ENCODE measurements at regions not wholly inside any gene's neighbourhood (a gene's known extent, or its start where the extent isn't known, plus 50 kb on each side); places are given as distances from the start of the nearest gene placed in this dataset.

DNA sequence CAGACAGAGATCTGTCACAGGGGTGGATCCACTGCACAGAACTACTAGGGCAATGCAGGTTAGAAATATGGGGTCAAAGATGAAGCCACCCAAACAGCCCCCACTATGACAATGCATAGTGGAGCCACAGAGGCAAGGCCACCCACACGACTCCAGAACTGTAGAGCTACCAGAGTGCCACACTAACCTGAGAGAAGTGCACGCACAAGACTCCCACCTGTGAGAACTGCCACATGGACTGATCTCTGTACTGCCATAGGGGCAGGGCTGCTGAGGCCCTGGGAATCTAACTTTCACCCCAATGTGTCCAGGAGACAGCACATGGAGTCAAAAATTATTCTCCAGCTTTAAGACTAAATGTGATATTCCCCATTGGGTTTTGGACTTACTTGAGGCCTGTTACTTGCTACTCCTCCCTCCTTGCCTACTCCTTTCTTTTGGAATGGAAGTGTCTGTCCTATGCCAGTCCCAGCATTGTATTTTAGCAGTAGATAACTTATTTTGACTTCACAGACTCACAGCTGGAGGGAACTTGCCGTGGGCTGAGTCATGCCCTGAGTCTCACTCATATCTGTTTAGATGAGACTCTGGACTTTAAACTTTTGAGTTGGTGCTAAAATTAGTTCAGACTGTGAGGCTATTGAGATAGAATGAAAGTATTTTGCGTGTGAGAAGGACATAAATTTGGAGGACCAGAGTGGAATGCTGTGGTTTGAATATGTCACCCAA, 853.3 kb downstream of the MAT2B start:
- no peak for DNase-seq

DNA sequence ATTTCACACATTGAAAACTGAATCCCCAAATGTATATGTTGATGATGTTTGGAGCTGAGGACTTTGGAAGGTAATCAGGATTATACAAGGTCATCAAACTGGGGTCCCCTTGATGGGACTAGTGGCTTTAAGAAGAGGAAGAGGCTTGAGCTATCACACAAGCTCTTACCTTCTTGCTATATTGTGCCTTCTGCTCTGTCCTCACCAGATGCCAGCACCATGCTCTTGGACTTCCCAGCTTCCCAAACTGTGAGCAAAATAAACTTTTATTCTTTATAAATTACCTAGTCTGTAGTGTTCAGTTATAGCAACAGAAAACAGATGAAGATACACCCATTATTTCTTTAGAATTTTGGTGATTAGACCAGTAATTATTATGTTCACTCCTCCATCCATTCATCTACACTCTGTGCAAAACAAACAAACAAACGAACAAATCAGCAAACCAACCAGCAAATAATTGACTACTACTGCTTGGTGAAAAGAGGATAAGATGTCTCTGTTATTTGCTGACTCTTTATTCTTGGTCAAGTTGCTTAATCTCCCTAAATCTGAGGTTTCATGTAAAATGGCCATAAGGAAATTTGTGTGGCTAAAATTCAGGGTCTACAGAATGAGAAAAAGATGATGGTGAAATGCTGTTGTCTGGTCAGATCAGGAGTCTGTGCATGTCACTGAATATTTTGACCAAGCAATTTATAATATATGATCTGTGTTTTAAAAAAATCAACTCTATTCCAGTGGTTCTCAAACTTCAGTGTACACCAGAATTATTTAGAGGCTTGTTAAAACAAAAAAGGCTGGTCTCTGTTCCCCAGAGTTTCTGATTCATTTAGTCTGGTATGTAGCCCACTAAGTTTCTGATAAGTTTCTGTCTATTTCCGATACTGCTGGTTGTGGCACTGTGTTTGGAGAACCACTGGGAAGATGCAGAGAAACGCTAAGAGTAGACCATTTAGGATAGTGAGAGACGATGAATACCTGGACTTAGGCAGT, 854.1 kb downstream of the MAT2B start:
- no peak for DNase-seq

DNA sequence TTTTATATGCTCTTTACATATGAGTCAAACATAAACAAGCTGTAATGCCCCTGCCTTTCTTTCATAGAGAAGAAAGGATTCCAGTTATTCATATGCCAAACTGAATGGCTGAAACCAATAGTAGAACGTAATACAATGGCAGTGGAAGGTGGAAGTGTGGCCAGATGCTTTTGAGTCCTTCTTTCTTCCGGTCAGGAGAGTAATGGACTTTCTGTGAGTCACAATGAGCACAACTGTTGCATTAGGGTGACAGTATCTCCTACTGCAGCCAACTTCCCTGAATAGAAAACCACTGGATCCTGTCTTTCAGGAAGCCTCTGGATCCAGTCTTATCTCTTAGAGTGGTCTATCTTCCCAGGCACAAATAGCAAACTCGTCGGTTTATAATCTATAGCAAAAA, 855.2 kb downstream of the MAT2B start:
- no peak for DNase-seq

GRCh38 chr5:164361986-164362385, 856.6 kb downstream of the MAT2B start:
- no peak for DNase-seq

- no peak for DNase-seq
These were observed 857.4 kb downstream of the MAT2B start for GRCh38 chr5:164362835-164363234.

- DNase-seq, result no peak
These were observed 859.1 kb downstream of the MAT2B start for GRCh38 chr5:164364237-164365208.

DNA sequence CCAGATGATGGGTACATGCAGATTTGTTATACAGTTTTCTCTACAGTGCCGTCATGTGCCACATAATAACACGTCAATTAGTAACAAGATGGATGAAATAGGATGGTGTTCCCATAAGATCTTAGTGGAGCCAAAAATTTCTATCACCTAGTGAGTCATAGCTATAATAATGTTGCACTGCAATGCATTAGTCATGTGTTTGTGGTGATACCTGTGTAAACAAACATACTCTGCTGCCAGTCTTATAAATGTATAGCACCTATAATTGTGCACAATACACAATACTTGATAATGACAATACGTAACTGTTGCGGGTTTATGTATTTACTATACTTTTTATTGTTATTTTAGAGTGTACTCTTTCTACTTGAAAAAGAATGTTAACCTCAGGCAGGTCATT, 865.4 kb downstream of the MAT2B start:
- DNase-seq, result no peak

DNA sequence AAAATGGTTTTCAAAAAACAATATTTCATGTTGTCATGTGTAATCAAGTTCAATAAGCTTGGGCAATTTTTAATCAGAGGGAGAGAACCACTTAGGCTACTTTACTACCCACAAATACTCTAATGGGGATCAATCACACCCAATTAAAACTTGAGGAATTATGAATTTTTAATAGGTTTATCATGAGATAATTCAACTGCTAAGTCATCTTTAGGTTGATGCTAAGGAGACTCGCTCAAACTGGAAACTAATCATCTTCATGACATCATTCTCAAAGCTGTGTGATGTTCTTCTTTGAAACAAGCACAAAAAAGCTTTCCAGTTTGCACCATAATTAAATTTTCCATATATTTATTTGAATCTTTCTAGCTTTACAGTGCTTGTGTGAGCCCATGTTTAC, 867.5 kb downstream of the MAT2B start:
- no peak for DNase-seq

GRCh38 chr5:164373876-164374275, 868.5 kb downstream of the MAT2B start:
- no peak for DNase-seq

GRCh38 chr5:164375051-164375450, 869.6 kb downstream of the MAT2B start:
- DNase-seq, result no peak

GRCh38 chr5:164376843-164377242, 871.4 kb downstream of the MAT2B start:
- no peak for DNase-seq

DNA sequence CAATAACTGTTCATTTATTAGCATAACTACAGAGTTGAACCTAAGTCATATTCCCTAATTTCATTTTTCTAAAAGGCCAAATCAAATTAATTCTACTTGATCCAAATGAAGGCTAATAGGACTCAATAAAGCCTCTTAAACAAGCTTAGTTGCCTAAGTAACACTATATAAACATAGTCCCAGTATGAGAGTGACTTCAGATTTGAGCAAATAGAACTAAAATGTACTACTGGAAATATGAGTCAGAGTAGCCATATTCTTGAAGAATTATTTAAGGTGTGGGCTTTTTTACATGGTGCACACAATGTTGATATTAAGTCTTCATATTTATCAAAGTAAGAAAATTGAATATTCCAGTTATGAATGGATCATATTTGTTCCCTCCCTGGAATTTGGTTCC, 872.3 kb downstream of the MAT2B start:
- DNase-seq, result no peak

GRCh38 chr5:164383662-164384061, 878.2 kb downstream of the MAT2B start:
- no peak for DNase-seq

- DNase-seq, result no peak
These were observed 887.1 kb downstream of the MAT2B start for GRCh38 chr5:164392531-164392930.

- no peak for DNase-seq
These were observed 889.3 kb downstream of the MAT2B start for GRCh38 chr5:164394686-164395194.

GRCh38 chr5:164412531-164412930, 907.1 kb downstream of the MAT2B start:
- DNase-seq, result no peak

DNA sequence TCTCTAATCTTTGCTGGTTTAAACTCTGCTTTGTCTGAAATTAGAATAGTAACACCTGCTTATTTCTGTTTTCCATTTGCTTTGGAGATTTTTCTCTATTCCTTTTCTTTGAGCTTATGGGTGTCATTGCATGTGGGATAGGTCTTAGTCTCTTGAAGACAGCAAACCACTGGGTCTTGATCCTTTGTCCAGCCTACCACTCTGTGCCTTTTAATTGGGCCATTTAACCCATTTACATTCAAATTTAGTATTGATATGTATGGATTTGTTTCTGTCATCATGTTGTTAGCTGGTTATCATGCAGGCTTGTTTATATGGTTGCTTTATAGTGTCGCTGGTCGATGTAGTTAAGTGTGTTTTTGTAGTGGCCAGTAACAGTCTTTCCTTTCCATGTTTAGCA, 914.7 kb downstream of the MAT2B start:
- no peak for DNase-seq

DNA sequence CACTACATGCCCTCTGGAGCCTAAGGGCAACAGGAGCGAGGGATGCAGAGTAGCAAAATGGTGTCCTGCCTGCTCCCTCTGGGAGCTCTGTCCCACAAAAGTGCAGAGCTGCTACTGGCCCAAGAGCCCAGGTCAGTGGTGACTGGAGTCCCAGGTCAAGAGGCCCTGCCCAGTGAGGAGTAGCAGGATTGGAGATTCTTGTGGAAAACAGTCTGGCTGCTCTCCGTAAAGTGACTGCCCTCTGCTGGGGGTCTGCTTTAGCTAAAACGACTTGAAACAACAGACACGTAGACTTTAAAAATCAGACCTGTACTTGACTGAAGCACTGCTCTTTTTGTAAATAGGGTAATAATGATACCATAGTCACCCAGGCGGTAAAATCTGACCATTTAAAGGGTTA, 917.0 kb downstream of the MAT2B start:
- no peak for DNase-seq

DNA sequence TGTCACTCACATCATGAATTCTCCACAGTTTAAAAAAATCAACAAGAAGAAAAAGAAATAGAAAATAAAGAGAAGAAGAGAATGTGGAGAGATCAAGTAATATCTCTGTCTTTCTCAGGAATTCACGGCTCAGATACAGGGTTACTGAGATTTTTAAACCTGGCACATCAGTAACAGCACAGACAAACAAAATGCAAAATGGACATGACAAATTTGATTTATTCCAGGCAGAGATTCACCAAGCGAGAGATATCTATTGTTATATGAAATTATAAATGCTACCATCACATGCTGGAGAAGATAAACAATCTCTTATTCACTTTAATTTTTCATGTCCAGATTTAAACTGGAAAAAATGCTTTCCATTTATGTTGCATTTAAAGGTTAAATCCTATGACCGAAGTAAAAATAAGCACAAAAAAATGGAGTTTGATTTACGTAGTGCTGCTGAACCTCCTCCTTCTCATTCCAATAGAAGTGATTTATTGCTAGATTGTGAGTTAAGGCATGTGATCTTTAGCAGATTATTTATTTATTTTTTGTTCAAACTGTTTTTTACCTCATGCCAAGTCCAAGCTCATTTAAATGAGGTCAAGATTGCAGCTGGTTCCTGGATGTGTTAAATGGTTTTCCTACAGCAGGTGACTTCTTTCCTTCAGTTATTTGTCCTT, 926.4 kb downstream of the MAT2B start:
- no peak for DNase-seq

- no peak for DNase-seq
These were observed 927.9 kb downstream of the MAT2B start for GRCh38 chr5:164433106-164433870.

DNA sequence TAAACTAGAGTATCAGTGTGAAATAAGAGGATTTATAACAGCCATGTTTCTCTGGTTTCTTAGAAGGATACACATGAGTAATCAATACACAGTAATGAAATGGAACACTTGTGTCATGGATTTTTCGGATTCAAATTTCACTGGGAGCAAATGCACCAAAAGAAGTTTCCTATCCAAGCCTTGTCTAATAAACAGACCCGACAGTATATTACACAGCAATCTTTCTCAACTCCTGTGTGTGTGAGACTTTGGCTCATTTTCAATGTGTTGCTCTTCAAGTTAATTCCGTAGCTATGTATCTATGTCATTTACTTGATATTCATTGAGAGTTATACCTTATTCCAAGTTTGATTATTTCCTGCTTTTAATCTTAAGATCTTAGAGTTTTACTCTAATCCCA, 930.2 kb downstream of the MAT2B start:
- no peak for DNase-seq

Measured in NCI-H1436 (cell line).